Gastrocnemius medialis (tissue), 4 donors: ENCODE measurements at regions not wholly inside any gene's neighbourhood (a gene's known extent, or its start where the extent isn't known, plus 50 kb on each side); places are given as distances from the start of the nearest gene placed in this dataset.

Source experiments
- ATAC-seq, 2 donors: fragments of 150-250 bp; one replicate each; pipeline ENCODE4 v1.9.1; 2016
- DNase-seq, 2 donors: peaks; one replicate each; pipeline ENCODE4 v3.0.0-alpha.2; 2019
- H3K27ac ChIP-seq, 4 donors: fragments of 200-600 bp; sonication (generic); 1 replicate in 1 of 4; 2 replicates in 3 of 4; pipeline ENCODE4 v1.5.1; 2016 to 2018; ENCODE audit warnings: mild to moderate bottlenecking in 2 of 4, moderate library complexity in 1 of 4
- H3K27me3 ChIP-seq, 3 donors: fragments of 200-600 bp; sonication (generic) in 2 of 3; 1 replicate in 1 of 3; 2 replicates in 2 of 3; pipeline versions ENCODE4 v1.5.1 to v1.6.0; 2016 to 2019; ENCODE audit warnings: mild to moderate bottlenecking in 1 of 3, moderate library complexity in 1 of 3
- H3K36me3 ChIP-seq, 2 donors: fragments of 200-600 bp; sonication (generic) in 1 of 2; one replicate each; pipeline ENCODE4 v1.5.1; 2017 to 2018
- H3K4me1 ChIP-seq, 2 donors: fragments of 200-600 bp; sonication (generic) in 1 of 2; one replicate each; pipeline ENCODE4 v1.5.1; 2016 to 2017; ENCODE audit warnings: mild to moderate bottlenecking in 2 of 2
- H3K4me3 ChIP-seq, 4 donors: fragments of 200-600 bp; sonication (generic) in 3 of 4; 1 replicate in 1 of 4; 2 replicates in 3 of 4; pipeline ENCODE4 v1.5.1; 2016 to 2019; ENCODE audit warnings: mild to moderate bottlenecking in 2 of 4
- H3K9me3 ChIP-seq, 3 donors: fragments of 200-600 bp; sonication (generic) in 2 of 3; 1 replicate in 1 of 3; 2 replicates in 2 of 3; pipeline ENCODE4 v1.5.1; 2016 to 2019
- POLR2A ChIP-seq, 2 donors: fragments of 450-650 bp; IDR thresholded peaks; one replicate each; pipeline ENCODE4 v1.6.1; 2017; ENCODE audit warnings: antibody characterized with exemption in 2 of 2, mild to moderate bottlenecking in 2 of 2, moderate library complexity in 2 of 2
- in situ Hi-C, 4 donors: fragments of 200-750 bp; cut with MboI; loops; one replicate each; pipeline versions ENCODE4 v1.15.0 to v1.8.0; 2017; ENCODE audit warnings: low sequenced_read_pairs in 4 of 4
- intact Hi-C: fragments of 100-400 bp; cut with DNase I; formaldehyde crosslinking; loops from one replicate; pipeline ENCODE4 v1.15.1; 2023; ENCODE audit warnings: low total_unique reads
- TF ChIP-seq, protein P1 (sequence below), 5 experiments: fragments of 450-650 bp in 3 of 5; fragments of 200-600 bp in 2 of 5; sonication (generic) in 2 of 5; IDR thresholded peaks in 4 of 5; conservative IDR thresholded peaks in 1 of 5; 1 replicate in 4 of 5; 2 replicates in 1 of 5; pipeline ENCODE4 v1.5.1; 2016 to 2019; ENCODE audit warnings: antibody characterized with exemption in 5 of 5, mild to moderate bottlenecking in 3 of 5, moderate library complexity in 3 of 5

DNA sequence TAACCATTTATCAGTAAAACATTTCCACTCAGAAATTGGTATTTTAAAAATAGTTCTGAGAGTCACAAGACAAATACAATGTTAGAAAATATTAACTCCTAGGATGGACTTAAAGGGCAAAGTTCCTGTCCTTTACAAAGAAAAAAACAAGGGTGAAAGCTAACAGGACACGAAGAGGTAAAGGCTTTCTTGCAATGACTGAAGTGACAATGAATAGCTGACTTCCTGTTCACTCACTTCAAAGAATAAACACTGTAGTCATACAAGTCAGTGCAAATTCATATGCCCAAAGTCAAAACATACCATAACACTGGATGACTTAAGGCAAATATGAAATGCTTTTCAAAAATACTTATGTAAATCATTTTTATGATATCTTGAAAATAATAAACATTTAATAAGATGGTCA, 1389.8 kb upstream of the ALCAM start:
- no peaks in the 10 kb centered on the region for H3K9me3 ChIP-seq
- DNase-seq (no peak), ATAC-seq (no peak)
- H3K27me3 ChIP-seq = no peaks in the 10 kb centered on the region
- TF ChIP-seq POLR2A (IDR thresholded peaks at IDR 0.05) = no peak
- TF ChIP-seq, protein P1, sequence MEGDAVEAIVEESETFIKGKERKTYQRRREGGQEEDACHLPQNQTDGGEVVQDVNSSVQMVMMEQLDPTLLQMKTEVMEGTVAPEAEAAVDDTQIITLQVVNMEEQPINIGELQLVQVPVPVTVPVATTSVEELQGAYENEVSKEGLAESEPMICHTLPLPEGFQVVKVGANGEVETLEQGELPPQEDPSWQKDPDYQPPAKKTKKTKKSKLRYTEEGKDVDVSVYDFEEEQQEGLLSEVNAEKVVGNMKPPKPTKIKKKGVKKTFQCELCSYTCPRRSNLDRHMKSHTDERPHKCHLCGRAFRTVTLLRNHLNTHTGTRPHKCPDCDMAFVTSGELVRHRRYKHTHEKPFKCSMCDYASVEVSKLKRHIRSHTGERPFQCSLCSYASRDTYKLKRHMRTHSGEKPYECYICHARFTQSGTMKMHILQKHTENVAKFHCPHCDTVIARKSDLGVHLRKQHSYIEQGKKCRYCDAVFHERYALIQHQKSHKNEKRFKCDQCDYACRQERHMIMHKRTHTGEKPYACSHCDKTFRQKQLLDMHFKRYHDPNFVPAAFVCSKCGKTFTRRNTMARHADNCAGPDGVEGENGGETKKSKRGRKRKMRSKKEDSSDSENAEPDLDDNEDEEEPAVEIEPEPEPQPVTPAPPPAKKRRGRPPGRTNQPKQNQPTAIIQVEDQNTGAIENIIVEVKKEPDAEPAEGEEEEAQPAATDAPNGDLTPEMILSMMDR (IDR thresholded peaks at IDR 0.05 in 4 of 5, conservative IDR thresholded peaks at IDR 0.05 in 1 of 5) = no peak
- H3K4me3 ChIP-seq = no peak overlapping the region
- in situ Hi-C loops = no loop called here
- H3K27ac ChIP-seq = no peak overlapping the region
- intact Hi-C loops = no loop called here
- no peaks in the 10 kb centered on the region for H3K36me3 ChIP-seq
- no peaks in the 10 kb centered on the region for H3K4me1 ChIP-seq

DNA sequence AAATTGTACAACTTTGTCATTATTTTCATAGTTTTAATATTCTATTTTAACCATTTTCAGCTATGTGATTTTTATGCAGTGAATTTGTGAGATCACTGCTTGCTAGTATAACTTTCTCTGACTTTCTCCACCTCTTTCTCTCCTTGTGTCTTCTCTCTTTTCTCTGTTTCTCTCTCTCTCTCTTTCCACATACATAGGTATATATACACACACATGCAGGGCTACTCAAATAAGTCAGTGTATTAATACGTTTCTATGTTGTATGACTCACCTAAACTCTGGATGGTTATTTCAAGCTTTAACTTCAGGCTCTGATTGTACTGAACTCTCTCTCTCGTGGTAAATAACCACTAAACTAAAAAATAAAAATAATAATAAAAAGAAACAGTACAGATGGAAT, 1389.3 kb upstream of the ALCAM start:
- Histone ChIP-seq H3K4me3 (no peak overlapping the region), H3K27me3 (no peaks in the 10 kb centered on the region), H3K27ac (no peak overlapping the region), H3K36me3 (no peaks in the 10 kb centered on the region), H3K4me1 (no peaks in the 10 kb centered on the region), H3K9me3 (no peaks in the 10 kb centered on the region)
- DNase-seq (no peak), ATAC-seq (no peak)
- in situ Hi-C loops = no loop called here
- TF ChIP-seq, protein P1 (IDR thresholded peaks at IDR 0.05 in 4 of 5, conservative IDR thresholded peaks at IDR 0.05 in 1 of 5) = no peak
- TF ChIP-seq POLR2A (IDR thresholded peaks at IDR 0.05) = no peak
- intact Hi-C loops = no loop called here

DNA sequence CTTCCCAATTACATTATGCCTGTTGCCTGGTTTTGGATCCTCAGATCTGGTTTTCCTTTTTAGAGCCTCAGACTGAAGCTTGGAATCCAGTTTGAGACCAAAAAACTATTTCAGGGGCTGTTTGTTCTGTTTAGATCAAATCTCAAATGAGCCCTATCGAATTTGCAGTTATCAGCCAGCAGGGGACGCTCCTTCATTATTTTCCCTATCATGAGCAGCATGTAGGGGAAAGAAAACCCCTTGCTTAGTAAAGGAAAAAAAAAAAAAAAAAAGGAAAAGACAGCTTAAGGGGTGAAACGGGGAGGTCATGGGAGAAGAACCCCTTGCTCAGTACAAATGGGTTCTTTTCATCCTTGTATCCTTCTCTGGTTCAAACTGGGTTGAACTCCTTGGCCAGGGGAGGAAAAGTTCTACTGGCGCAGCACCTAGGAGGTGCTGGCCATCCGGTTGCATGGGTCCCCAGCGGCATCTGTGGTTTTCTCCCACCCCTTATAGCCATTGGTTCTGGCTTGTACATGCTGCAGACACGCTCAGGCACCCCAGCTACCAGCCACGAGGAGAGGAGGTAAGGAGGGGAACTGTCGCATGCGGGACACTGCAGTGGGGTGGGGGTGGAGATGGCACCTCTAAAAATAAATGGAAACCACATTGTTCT, 1375.1 kb upstream of the ALCAM start:
- H3K27me3 ChIP-seq = no peaks in the 10 kb centered on the region
- in situ Hi-C loops = no loop called here
- no peaks in the 10 kb centered on the region for H3K4me1 ChIP-seq
- intact Hi-C loops = no loop called here
- H3K27ac ChIP-seq = no peak overlapping the region
- H3K9me3 ChIP-seq = no peaks in the 10 kb centered on the region
- TF ChIP-seq, protein P1 (IDR thresholded peaks at IDR 0.05 in 4 of 5, conservative IDR thresholded peaks at IDR 0.05 in 1 of 5) = no peak
- no peak for TF ChIP-seq POLR2A (IDR thresholded peaks at IDR 0.05)
- no peak for ATAC-seq
- H3K36me3 ChIP-seq = no peaks in the 10 kb centered on the region
- H3K4me3 ChIP-seq = no peak overlapping the region
- no peak for DNase-seq

DNA sequence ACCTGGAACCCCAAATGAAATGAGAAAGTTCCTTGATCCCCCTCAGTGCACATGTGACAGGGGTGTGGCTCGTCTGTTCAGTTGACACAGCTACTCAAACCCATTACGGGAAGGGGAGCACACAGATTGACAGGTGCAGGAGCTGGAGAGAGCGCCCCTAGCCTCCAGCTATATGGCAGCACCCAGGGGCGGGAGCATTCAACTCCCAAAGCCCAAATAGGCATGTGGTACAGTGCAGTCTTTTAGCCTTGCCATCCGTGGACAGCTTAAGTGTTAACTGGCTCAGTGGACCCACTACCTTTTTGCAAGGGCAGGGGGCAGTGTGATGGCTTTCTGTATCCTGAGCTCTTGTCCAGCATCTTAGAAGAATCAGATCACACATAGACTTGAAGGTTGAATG, 1374.2 kb upstream of the ALCAM start:
- in situ Hi-C loops = no loop called here
- DNase-seq = no peak
- ATAC-seq = no peak
- intact Hi-C loops = no loop called here
- Histone ChIP-seq H3K4me1 (no peaks in the 10 kb centered on the region), H3K4me3 (no peak overlapping the region), H3K27me3 (no peaks in the 10 kb centered on the region), H3K27ac (no peak overlapping the region), H3K9me3 (no peaks in the 10 kb centered on the region), H3K36me3 (no peaks in the 10 kb centered on the region)
- TF ChIP-seq, protein P1 (IDR thresholded peaks at IDR 0.05 in 4 of 5, conservative IDR thresholded peaks at IDR 0.05 in 1 of 5) = no peak
- no peak for TF ChIP-seq POLR2A (IDR thresholded peaks at IDR 0.05)

DNA sequence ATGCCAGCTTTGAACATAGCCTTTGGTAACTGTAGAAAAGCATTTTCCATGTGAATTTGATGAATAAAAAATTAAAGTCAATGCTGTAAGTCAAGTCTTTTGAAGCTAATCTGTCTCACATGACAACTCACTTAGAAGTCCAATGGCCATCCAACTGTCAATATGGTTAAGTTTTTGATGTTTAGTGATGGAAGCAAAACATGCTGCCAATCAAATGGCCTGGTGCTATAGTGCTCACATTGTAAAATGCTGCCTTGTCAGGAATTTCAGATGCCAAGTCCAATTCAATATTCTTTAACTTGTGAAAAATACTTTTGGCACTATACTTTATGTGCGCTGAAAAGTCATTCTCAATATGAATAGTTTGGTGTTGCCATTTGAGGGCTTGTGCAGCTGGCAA, 1361.8 kb upstream of the ALCAM start:
- Histone ChIP-seq H3K36me3 (no peaks in the 10 kb centered on the region), H3K9me3 (no peaks in the 10 kb centered on the region), H3K4me3 (no peak overlapping the region), H3K27ac (no peak overlapping the region), H3K4me1 (no peaks in the 10 kb centered on the region), H3K27me3 (no peaks in the 10 kb centered on the region)
- TF ChIP-seq, protein P1 (IDR thresholded peaks at IDR 0.05 in 4 of 5, conservative IDR thresholded peaks at IDR 0.05 in 1 of 5) = no peak
- no peak for TF ChIP-seq POLR2A (IDR thresholded peaks at IDR 0.05)
- in situ Hi-C loops (no loop called here), intact Hi-C loops (no loop called here)
- no peak for DNase-seq
- no peak for ATAC-seq
